Left ventricle myocardium inferior (tissue), 1 donor: ENCODE measurements at regions not wholly inside any gene's neighbourhood (a gene's known extent, or its start where the extent isn't known, plus 50 kb on each side); places are given as distances from the start of the nearest gene placed in this dataset.
A peak's percentile ranks its signal among the peaks of the same experiment; 100 is the strongest.
"Not testable (repeated sequence)": the region's sequence is repeated elsewhere in the genome, so short reads cannot be mapped to it uniquely, and the experiment has no call there.

Source experiments
- DNase-seq: peaks from one replicate; pipeline ENCODE4 v3.0.0-alpha.2; 2020
- H3K27ac ChIP-seq: fragments of 200-600 bp; replicated peaks from 2 replicates; pipeline ENCODE4 v1.8.0; 2021
- H3K27me3 ChIP-seq: fragments of 200-600 bp; 2 replicates; pipeline ENCODE4 v1.8.0; 2021; ENCODE audit warnings: low read depth
- H3K36me3 ChIP-seq: fragments of 200-600 bp; 2 replicates; pipeline ENCODE4 v1.8.0; 2021
- H3K4me1 ChIP-seq: fragments of 200-600 bp; 2 replicates; pipeline ENCODE4 v1.8.0; 2021
- H3K4me3 ChIP-seq: fragments of 200-600 bp; 2 replicates; pipeline ENCODE4 v1.8.0; 2021; ENCODE audit warnings: mild to moderate bottlenecking, moderate library complexity
- H3K9me3 ChIP-seq: fragments of 200-600 bp; replicated peaks from 2 replicates; pipeline ENCODE4 v1.8.0; 2021
- intact Hi-C: fragments of 100-400 bp; cut with micrococcal nuclease; formaldehyde crosslinking; loops from one replicate; pipeline ENCODE4 v1.11.0; 2022
- TF ChIP-seq, protein P1 (sequence below): fragments of 200-600 bp; IDR thresholded peaks from 2 replicates; pipeline ENCODE4 v1.8.0; 2021; ENCODE audit warnings: antibody characterized with exemption, mild to moderate bottlenecking, borderline replicate concordance
- donor health status: DM: no; HTN: yes; CAD: no; lungs with severe emphysema.

DNA sequence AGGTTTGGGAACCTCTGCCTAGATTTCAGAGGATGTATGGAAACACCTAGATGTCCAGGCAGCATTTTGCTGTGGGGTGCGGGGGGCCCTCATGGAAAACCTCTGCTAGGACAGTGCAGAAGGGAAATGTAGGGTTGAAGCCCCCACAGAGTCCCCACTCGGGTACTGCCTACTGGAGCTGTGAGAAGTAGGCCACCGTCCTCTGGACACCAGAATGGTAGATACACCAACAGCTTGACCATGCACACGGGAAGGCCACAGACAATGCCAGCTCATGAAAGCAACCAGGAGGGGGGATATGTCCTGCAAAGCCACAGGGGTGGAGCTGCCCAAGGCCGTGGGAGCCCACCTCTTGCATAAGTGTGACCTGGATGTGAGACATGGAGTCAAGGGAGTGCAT lies 1336.5 kb downstream of the SPATA31A7 start:
- H3K36me3 ChIP-seq, DNase-seq, H3K4me3 ChIP-seq, H3K4me1 ChIP-seq, H3K9me3 ChIP-seq, intact Hi-C loops, H3K27ac ChIP-seq, H3K27me3 ChIP-seq: not testable (repeated sequence)

DNA sequence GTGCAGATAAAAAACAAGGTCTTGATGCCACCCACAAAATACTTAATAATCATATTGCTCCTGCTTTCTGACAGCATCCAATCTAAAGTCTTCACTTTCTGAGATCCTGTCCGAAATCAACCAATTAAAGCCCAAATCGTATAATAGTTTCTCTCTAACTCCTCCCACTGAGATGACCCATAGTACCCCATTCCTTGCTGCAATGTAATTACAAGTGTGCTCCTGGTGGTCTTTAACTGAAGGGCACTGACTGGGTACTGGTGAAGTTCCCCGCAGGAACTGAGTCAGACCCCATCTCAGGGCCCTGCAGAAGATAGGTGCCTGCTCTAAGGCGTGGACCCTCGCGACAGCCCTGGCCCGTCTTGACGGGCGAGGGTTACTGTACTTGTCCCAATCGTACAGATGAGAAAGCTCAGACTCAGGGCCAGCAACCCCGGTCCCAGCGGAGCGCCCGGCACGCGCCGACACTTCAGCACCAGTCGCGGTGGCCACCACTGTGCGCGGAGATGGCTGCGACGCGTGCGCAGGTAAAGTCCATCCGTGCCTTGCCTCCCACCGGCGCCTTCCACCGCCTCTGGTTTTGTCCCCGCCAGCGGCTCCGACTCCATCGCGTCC lies 1342.4 kb downstream of the SPATA31A7 start:
- H3K9me3 ChIP-seq, H3K36me3 ChIP-seq, DNase-seq, intact Hi-C loops, H3K27me3 ChIP-seq, H3K4me1 ChIP-seq: not testable (repeated sequence)
- Histone ChIP-seq H3K27ac (peak overlapping the region; percentile 42), H3K4me3 (peak overlapping the region; percentile 55)

DNA sequence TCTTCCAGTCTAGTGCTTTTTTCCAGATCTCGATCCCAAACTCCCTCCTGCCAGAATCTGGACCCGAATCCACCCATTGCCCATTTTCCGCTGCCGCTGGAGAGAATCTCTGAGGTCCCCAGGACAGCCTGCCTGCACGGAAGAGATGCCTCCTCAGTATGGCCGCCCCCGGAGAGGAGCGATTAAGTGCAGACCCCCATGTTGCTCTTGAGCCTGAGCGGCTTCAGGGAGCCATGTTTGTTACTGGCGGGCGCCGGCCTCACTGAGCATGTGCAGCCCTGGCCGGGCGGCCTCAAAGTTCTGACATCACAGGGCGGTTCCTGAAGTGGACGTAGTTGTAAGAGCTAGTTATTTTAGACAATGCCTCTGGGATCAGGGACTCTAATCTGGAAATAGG lies 1342.9 kb downstream of the SPATA31A7 start:
- DNase-seq: peak; percentile 19
- H3K4me3 ChIP-seq: peak overlapping the region; percentile 55
- intact Hi-C loops: not testable (repeated sequence)

DNA sequence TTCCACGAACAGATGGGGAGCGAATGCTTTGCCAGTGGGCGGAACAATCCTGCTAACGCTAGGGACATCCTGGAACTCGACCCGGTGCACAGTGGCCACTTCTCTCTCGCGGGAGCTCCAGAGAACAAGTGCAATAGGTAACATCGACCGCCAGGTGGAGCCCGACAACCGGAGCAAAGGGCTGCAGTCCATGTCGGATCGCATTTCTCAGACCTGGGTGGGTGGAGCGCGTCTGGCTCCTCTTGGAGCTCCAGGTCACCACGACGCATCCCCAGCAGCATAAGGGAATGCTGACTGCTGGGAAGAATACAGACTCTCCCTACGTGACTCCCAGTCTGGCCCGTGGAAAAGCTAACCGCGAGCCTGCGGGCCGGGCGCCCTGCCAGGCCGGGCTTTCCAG lies 1360.7 kb downstream of the SPATA31A7 start:
- H3K4me1 ChIP-seq, H3K36me3 ChIP-seq, H3K9me3 ChIP-seq, H3K27me3 ChIP-seq, H3K4me3 ChIP-seq, H3K27ac ChIP-seq, intact Hi-C loops, DNase-seq: not testable (repeated sequence)
- TF ChIP-seq, protein P1, sequence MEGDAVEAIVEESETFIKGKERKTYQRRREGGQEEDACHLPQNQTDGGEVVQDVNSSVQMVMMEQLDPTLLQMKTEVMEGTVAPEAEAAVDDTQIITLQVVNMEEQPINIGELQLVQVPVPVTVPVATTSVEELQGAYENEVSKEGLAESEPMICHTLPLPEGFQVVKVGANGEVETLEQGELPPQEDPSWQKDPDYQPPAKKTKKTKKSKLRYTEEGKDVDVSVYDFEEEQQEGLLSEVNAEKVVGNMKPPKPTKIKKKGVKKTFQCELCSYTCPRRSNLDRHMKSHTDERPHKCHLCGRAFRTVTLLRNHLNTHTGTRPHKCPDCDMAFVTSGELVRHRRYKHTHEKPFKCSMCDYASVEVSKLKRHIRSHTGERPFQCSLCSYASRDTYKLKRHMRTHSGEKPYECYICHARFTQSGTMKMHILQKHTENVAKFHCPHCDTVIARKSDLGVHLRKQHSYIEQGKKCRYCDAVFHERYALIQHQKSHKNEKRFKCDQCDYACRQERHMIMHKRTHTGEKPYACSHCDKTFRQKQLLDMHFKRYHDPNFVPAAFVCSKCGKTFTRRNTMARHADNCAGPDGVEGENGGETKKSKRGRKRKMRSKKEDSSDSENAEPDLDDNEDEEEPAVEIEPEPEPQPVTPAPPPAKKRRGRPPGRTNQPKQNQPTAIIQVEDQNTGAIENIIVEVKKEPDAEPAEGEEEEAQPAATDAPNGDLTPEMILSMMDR: peak; percentile 46

More for the DNA sequence above, 1342.9 kb downstream of the SPATA31A7 start:
- not testable (repeated sequence) for H3K9me3 ChIP-seq, H3K36me3 ChIP-seq, H3K27ac ChIP-seq, H3K27me3 ChIP-seq, H3K4me1 ChIP-seq

DNA sequence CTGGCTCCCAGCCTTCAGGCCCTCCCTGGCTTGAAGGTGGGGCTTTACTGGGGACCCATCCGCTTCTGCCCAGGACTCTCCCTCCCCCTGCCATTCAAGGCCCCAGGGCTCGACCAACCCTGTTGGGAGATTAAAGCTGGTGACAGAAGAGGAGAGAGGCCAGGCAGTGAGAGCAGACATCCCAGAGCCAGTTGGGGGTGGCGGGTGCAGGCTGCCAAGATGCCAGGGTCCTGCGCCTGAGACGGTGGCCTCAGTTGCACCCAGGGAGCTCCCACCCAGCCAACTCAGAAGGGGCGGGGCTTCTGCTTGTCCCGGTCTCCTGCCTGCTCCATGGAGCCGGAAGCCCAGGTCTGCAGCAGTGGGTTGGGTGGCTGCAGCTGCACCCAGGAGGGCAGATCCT lies 1370.8 kb downstream of the SPATA31A7 start:
- H3K4me3 ChIP-seq, H3K4me1 ChIP-seq, DNase-seq, H3K9me3 ChIP-seq, H3K27ac ChIP-seq, H3K36me3 ChIP-seq, intact Hi-C loops, H3K27me3 ChIP-seq: not testable (repeated sequence)

DNA sequence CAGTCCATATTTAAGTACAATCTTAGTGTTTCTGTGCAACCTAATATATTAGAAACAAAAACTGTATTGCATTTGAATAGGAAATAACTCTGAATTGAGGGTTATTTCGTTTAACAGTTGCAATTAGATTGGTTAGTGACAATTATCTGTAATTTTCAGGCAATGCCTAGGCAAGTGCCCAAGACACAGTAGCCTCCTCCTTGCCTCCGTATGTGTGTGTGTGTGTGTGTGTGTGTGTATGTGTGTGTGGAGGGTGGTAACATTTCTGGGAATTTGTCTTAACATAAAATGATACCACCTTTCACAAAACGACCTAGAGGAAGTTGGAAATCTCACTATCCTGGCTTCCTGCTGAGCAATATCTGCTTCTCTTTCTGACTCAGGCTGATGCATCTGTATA lies 1375.3 kb downstream of the SPATA31A7 start:
- H3K4me3 ChIP-seq, H3K36me3 ChIP-seq, H3K4me1 ChIP-seq, H3K9me3 ChIP-seq, DNase-seq, H3K27me3 ChIP-seq, H3K27ac ChIP-seq, intact Hi-C loops: not testable (repeated sequence)

DNA sequence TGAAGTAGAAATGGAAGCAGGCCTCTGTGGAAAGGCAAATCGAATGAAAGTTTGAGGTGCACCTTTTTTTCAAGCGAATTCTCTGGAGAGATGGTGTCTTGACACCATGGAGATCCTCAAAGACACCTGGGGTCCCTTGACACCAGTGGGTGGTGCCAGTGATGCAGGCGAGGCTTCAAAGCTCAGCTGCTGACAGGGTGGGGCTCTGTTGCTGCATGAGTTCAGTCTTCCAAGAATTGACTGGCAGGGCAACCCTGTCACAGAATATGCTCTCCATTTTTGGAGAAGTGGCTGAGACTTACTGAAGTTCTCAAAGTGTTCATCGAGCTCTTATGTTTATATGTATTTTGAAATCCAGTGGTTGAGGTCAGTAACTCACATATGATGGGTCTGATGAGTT lies 1376.6 kb downstream of the SPATA31A7 start:
- H3K36me3 ChIP-seq, H3K9me3 ChIP-seq, H3K27ac ChIP-seq, H3K27me3 ChIP-seq, intact Hi-C loops, DNase-seq, H3K4me3 ChIP-seq, H3K4me1 ChIP-seq: not testable (repeated sequence)

DNA sequence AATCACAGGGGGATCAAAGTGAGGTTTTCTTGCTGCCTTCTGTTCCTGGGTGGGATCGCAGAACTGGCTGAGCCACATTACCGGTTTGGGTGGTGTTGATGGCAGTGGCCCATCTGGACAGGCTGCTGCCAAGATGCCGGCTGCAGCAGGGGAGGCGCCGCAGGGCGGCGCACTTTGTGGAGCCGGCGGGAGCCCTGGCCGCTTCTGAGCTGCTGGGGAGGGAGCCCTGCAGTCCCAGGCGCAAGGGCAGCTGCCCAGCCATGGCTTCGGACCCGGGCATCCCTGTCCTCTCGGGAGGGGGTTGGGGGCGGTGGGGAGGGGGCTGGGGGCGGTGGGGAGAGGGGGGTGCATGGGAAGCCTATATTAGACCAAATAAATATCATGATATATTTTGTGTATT lies 1407.3 kb downstream of the SPATA31A7 start:
- H3K9me3 ChIP-seq, H3K36me3 ChIP-seq, DNase-seq, H3K4me1 ChIP-seq, H3K4me3 ChIP-seq, intact Hi-C loops, H3K27me3 ChIP-seq, H3K27ac ChIP-seq: not testable (repeated sequence)
